HepG2 (cell line): ENCODE measurements at regions not wholly inside any gene's neighbourhood (a gene's known extent, or its start where the extent isn't known, plus 50 kb on each side); places are given as distances from the start of the nearest gene placed in this dataset.

Experiments
- FOSL1 ChIP-seq: sonication (generic); formaldehyde crosslinking; IDR thresholded peaks from 2 replicates; pipeline ENCODE4 v1.9.0; 2021; ENCODE audit warnings: missing genetic modification reagents, borderline replicate concordance
- FOXJ3 ChIP-seq: sonication (generic); formaldehyde crosslinking; IDR thresholded peaks from 2 replicates; pipeline ENCODE4 v1.4.0; 2020; ENCODE audit warnings: missing genetic modification reagents, mild to moderate bottlenecking, borderline replicate concordance
- HES4 ChIP-seq: sonication (generic); formaldehyde crosslinking; IDR thresholded peaks from 2 replicates; pipeline ENCODE4 v1.9.0; 2021; ENCODE audit warnings: mild to moderate bottlenecking, missing genetic modification reagents, borderline replicate concordance
- KAT7 ChIP-seq: IDR thresholded peaks from 2 replicates; pipeline ENCODE4 v1.6.1; 2018; ENCODE audit warnings: borderline replicate concordance, missing compliant biosample characterization
- NCOA5 ChIP-seq: sonication (generic); formaldehyde crosslinking; IDR thresholded peaks from 2 replicates; pipeline ENCODE4 v1.4.0; 2020; ENCODE audit warnings: missing genetic modification reagents
- NFKB2 ChIP-seq: sonication (generic); formaldehyde crosslinking; IDR thresholded peaks from 2 replicates; pipeline ENCODE4 v1.4.0; 2020; ENCODE audit warnings: missing genetic modification reagents, borderline replicate concordance
- POLR2A ChIP-seq, 2 experiments: IDR thresholded peaks; 2 replicates each; pipeline ENCODE4 v1.6.1; 2011; ENCODE audit warnings: low read depth in 2 of 2, low read length in 2 of 2, mild to moderate bottlenecking in 1 of 2, moderate library complexity in 1 of 2; ENCODE audit not compliant: insufficient read depth in 1 of 2
- RFX5 ChIP-seq: IDR thresholded peaks from 2 replicates; pipeline ENCODE4 v1.6.1; 2011; ENCODE audit warnings: low read depth, low read length, improper control_type of control experiment
- RORA ChIP-seq: sonication (generic); formaldehyde crosslinking; IDR thresholded peaks from 2 replicates; pipeline ENCODE4 v1.5.0; 2020; ENCODE audit warnings: mild to moderate bottlenecking, missing genetic modification reagents, moderate library complexity
- TAF1 ChIP-seq: sonication (generic); formaldehyde crosslinking; IDR thresholded peaks from 2 replicates; pipeline ENCODE4 v1.4.0; 2020; ENCODE audit warnings: missing genetic modification reagents
- YY1 ChIP-seq: IDR thresholded peaks from 2 replicates; pipeline ENCODE4 v1.6.1; 2011; ENCODE audit warnings: low read length, low read depth, moderate library complexity, mild to moderate bottlenecking; ENCODE audit not compliant: insufficient read depth, insufficient replicate concordance
- ZNF780A ChIP-seq: sonication (generic); formaldehyde crosslinking; IDR thresholded peaks from 2 replicates; pipeline ENCODE4 v1.8.0; 2022; ENCODE audit warnings: mild to moderate bottlenecking, missing genetic modification reagents, moderate library complexity
- TF ChIP-seq, protein P1 (sequence below): sonication (generic); formaldehyde crosslinking; IDR thresholded peaks from 2 replicates; pipeline ENCODE4 v1.5.0; 2020; ENCODE audit warnings: mild to moderate bottlenecking, missing genetic modification reagents, moderate library complexity
- TF ChIP-seq, protein P2 (sequence below): IDR thresholded peaks from 2 replicates; pipeline ENCODE4 v1.6.1; 2016; ENCODE audit warnings: low read depth

- TF ChIP-seq FOXJ3 (CRISPR knock-in tag) (no peak), TAF1 (CRISPR knock-in tag) (no peak), ZNF780A (CRISPR knock-in tag) (no peak), NFKB2 (CRISPR knock-in tag) (no peak), RORA (no peak), RFX5 (no peak), KAT7 (no peak), POLR2A (IDR thresholded peaks at IDR 0.05; ENCODE audit: insufficient read depth in 1 of 2, low read depth in 2 of 2, low read length in 2 of 2) (no peak), NCOA5 (CRISPR knock-in tag) (no peak), YY1 (no peak), HES4 (no peak), FOSL1 (no peak)
- TF ChIP-seq, protein P1, sequence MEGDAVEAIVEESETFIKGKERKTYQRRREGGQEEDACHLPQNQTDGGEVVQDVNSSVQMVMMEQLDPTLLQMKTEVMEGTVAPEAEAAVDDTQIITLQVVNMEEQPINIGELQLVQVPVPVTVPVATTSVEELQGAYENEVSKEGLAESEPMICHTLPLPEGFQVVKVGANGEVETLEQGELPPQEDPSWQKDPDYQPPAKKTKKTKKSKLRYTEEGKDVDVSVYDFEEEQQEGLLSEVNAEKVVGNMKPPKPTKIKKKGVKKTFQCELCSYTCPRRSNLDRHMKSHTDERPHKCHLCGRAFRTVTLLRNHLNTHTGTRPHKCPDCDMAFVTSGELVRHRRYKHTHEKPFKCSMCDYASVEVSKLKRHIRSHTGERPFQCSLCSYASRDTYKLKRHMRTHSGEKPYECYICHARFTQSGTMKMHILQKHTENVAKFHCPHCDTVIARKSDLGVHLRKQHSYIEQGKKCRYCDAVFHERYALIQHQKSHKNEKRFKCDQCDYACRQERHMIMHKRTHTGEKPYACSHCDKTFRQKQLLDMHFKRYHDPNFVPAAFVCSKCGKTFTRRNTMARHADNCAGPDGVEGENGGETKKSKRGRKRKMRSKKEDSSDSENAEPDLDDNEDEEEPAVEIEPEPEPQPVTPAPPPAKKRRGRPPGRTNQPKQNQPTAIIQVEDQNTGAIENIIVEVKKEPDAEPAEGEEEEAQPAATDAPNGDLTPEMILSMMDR = no peak
- TF ChIP-seq, protein P2, sequence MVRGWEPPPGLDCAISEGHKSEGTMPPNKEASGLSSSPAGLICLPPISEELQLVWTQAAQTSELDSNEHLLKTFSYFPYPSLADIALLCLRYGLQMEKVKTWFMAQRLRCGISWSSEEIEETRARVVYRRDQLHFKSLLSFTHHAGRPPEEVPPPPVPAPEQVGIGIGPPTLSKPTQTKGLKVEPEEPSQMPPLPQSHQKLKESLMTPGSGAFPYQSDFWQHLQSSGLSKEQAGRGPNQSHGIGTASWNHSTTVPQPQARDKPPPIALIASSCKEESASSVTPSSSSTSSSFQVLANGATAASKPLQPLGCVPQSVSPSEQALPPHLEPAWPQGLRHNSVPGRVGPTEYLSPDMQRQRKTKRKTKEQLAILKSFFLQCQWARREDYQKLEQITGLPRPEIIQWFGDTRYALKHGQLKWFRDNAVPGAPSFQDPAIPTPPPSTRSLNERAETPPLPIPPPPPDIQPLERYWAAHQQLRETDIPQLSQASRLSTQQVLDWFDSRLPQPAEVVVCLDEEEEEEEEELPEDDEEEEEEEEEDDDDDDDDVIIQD (CRISPR knock-in tag) = no peak
Observed at GRCh38 chr10:4263601-4263921, 478.6 kb upstream of the KLF6 start.
